Neural cell (in vitro differentiated cells): ENCODE measurements at regions not wholly inside any gene's neighbourhood (a gene's known extent, or its start where the extent isn't known, plus 50 kb on each side); places are given as distances from the start of the nearest gene placed in this dataset.

Experiments
- H2AFZ ChIP-seq: fragments of 200-600, 300-800 bp; sonication (generic), shearing (Covaris generic); 2 replicates; pipeline ENCODE4 v1.6.0; 2014; ENCODE audit warnings: low read depth, mild to moderate bottlenecking, antibody characterized with exemption, low read length, moderate library complexity
- H3F3A ChIP-seq: fragments of 200-600 bp; shearing (Covaris generic); 2 replicates; pipeline ENCODE4 v1.6.1; 2016; ENCODE audit warnings: mild to moderate bottlenecking, moderate library complexity, mixed read lengths, antibody characterized with exemption, low read length; ENCODE audit not compliant: insufficient read depth, poor library complexity, severe bottlenecking
- H3K27ac ChIP-seq: fragments of 200-600, 300-800 bp; sonication (generic), shearing (Covaris generic); 2 replicates; pipeline ENCODE4 v1.5.1; 2014; ENCODE audit warnings: mild to moderate bottlenecking, low read length, moderate library complexity
- H3K27me3 ChIP-seq: fragments of 300-800, 200-600 bp; sonication (generic), shearing (Covaris generic); 2 replicates; pipeline ENCODE4 v1.6.0; 2014; ENCODE audit warnings: mild to moderate bottlenecking, low read depth, low read length, moderate library complexity; ENCODE audit not compliant: insufficient read depth
- H3K36me3 ChIP-seq: fragments of 300-800, 200-600 bp; sonication (generic), shearing (Covaris generic); 2 replicates; pipeline ENCODE4 v1.5.1; 2014; ENCODE audit warnings: mild to moderate bottlenecking, antibody characterized with exemption, low read length, moderate library complexity; ENCODE audit not compliant: insufficient read depth
- H3K4me2 ChIP-seq: fragments of 300-800, 200-600 bp; sonication (generic), shearing (Covaris generic); 2 replicates; pipeline ENCODE4 v1.6.0; 2014; ENCODE audit warnings: mild to moderate bottlenecking, low read length
- H3K4me3 ChIP-seq: fragments of 300-800, 200-600 bp; sonication (generic), shearing (Covaris generic); 2 replicates; pipeline ENCODE4 v1.5.1; 2014; ENCODE audit warnings: mild to moderate bottlenecking, low read length, moderate library complexity
- H3K79me2 ChIP-seq: fragments of 200-600 bp; shearing (Covaris generic); replicated peaks from 2 replicates; pipeline ENCODE4 v1.6.0; 2014; ENCODE audit warnings: mild to moderate bottlenecking, low read length, moderate library complexity; ENCODE audit not compliant: insufficient read depth
- H3K9ac ChIP-seq: fragments of 300-800, 200-600 bp; sonication (generic), shearing (Covaris generic); 2 replicates; pipeline ENCODE4 v1.6.1; 2016; ENCODE audit warnings: mild to moderate bottlenecking, low read length, mixed read lengths
- H3K9me2 ChIP-seq: fragments of 200-600 bp; shearing (Covaris generic); 2 replicates; pipeline ENCODE4 v1.6.1; 2016; ENCODE audit warnings: mild to moderate bottlenecking, low read length, mixed read lengths; ENCODE audit not compliant: insufficient read depth
- H3K9me3 ChIP-seq: fragments of 200-600, 300-800 bp; sonication (generic), shearing (Covaris generic); 2 replicates; pipeline ENCODE4 v1.6.1; 2016; ENCODE audit warnings: mild to moderate bottlenecking, mixed run types, low read length, moderate library complexity, mixed read lengths
- H4K20me1 ChIP-seq: fragments of 200-600 bp; shearing (Covaris generic); 2 replicates; pipeline ENCODE4 v1.6.1; 2016; ENCODE audit warnings: mild to moderate bottlenecking, mixed run types; ENCODE audit not compliant: insufficient read depth
- EP300 ChIP-seq: fragments of 450-650 bp; conservative IDR thresholded peaks from 2 replicates; pipeline ENCODE4 v1.6.1; 2014; ENCODE audit warnings: antibody characterized with exemption, mild to moderate bottlenecking, moderate library complexity; ENCODE audit not compliant: poor library complexity, severe bottlenecking
- EZH2 ChIP-seq: fragments of 200-600, 300-800 bp; shearing (Covaris generic), sonication (generic); IDR thresholded peaks from 2 replicates; pipeline ENCODE4 v1.6.1; 2014; ENCODE audit warnings: antibody characterized with exemption, low read length, borderline replicate concordance, mild to moderate bottlenecking; ENCODE audit not compliant: insufficient read depth, poor library complexity, severe bottlenecking
- MXI1 ChIP-seq: fragments of 450-650 bp; conservative IDR thresholded peaks from 2 replicates; pipeline ENCODE4 v1.6.1; 2014; ENCODE audit warnings: antibody characterized with exemption, mild to moderate bottlenecking; ENCODE audit not compliant: poor library complexity, severe bottlenecking
- POLR2AphosphoS5 ChIP-seq: IDR thresholded peaks from 2 replicates; pipeline ENCODE4 v1.6.1; 2012
- RAD21 ChIP-seq: fragments of 450-650 bp; conservative IDR thresholded peaks from 2 replicates; pipeline ENCODE4 v1.6.1; 2014; ENCODE audit warnings: antibody characterized with exemption, mild to moderate bottlenecking, moderate library complexity
- REST ChIP-seq: IDR thresholded peaks from 2 replicates; pipeline ENCODE4 v1.6.1; 2012; ENCODE audit warnings: borderline replicate concordance
- SMC3 ChIP-seq: fragments of 450-650 bp; conservative IDR thresholded peaks from 2 replicates; pipeline ENCODE4 v1.6.1; 2014; ENCODE audit warnings: antibody characterized with exemption, mild to moderate bottlenecking, moderate library complexity; ENCODE audit not compliant: poor library complexity
- TAF1 ChIP-seq: IDR thresholded peaks from 2 replicates; pipeline ENCODE4 v1.6.1; 2012; ENCODE audit warnings: low read depth
- TF ChIP-seq, protein P1 (sequence below): fragments of 450-650 bp; IDR thresholded peaks from 2 replicates; pipeline ENCODE4 v1.5.1; 2014; ENCODE audit warnings: antibody characterized with exemption, mild to moderate bottlenecking, moderate library complexity; ENCODE audit not compliant: poor library complexity, severe bottlenecking

DNA sequence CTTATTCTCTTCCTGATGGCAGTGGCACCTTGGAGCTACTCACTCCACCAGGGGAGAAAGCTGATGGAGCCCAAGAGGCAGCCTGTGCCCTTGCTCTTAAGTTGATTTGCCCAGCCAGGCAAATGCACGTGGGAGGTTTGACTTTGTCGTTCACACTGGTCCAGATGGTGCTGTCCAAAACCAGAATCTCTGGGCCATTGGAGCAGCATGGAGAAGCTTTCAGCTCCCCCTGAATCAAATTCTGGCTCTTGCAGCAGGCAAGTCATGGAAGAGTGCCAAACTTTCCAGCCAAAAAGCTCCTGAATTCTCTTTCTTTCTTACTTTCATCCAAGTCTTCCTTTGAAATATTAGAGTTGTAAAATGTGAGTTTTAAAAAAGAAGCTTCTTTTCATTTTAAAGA is 970.4 kb downstream of the RPA4 start:
- no peaks in the 10 kb centered on the region for H3K79me2 ChIP-seq
- no peaks in the 10 kb centered on the region for H3K9me3 ChIP-seq
- no peaks in the 10 kb centered on the region for H3K36me3 ChIP-seq
- H4K20me1 ChIP-seq = no peaks in the 10 kb centered on the region
- H2AFZ ChIP-seq = no peak overlapping the region
- H3K27ac ChIP-seq = no peak overlapping the region
- H3K4me3 ChIP-seq = no peak overlapping the region
- H3K4me2 ChIP-seq = no peak overlapping the region
- H3K27me3 ChIP-seq = no peaks in the 10 kb centered on the region
- TF ChIP-seq REST (no peak), MXI1 (no peak), POLR2AphosphoS5 (no peak), SMC3 (no peak), EZH2 (no peak), RAD21 (no peak), EP300 (no peak), TAF1 (no peak)
- TF ChIP-seq, protein P1, sequence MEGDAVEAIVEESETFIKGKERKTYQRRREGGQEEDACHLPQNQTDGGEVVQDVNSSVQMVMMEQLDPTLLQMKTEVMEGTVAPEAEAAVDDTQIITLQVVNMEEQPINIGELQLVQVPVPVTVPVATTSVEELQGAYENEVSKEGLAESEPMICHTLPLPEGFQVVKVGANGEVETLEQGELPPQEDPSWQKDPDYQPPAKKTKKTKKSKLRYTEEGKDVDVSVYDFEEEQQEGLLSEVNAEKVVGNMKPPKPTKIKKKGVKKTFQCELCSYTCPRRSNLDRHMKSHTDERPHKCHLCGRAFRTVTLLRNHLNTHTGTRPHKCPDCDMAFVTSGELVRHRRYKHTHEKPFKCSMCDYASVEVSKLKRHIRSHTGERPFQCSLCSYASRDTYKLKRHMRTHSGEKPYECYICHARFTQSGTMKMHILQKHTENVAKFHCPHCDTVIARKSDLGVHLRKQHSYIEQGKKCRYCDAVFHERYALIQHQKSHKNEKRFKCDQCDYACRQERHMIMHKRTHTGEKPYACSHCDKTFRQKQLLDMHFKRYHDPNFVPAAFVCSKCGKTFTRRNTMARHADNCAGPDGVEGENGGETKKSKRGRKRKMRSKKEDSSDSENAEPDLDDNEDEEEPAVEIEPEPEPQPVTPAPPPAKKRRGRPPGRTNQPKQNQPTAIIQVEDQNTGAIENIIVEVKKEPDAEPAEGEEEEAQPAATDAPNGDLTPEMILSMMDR = no peak
- H3F3A ChIP-seq = no peaks in the 10 kb centered on the region
- H3K9me2 ChIP-seq = no peaks in the 10 kb centered on the region
- no peak overlapping the region for H3K9ac ChIP-seq

DNA sequence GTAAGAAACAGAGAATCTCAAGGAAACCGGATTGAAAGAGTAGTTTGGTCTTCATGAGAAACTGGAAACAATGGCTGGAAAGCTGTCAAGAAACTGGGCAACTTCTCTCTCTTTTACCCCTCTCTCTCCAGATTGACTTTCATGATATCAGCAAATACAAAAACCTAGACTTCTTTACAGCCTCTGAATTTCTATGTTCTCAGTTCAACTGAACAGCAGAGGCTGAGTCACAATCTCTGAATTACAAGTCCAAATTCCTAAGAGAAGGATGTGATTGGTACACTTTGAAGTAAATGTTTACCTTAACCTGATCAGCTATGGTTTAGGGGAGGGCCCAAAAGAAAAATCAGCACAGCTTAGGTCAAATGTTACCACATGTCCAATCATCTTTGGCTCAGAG is 974.9 kb downstream of the RPA4 start:
- H3K9ac ChIP-seq = no peak overlapping the region
- TF ChIP-seq EZH2 (no peak), POLR2AphosphoS5 (no peak), RAD21 (no peak), REST (no peak), TAF1 (no peak), MXI1 (no peak), EP300 (no peak), SMC3 (no peak)
- TF ChIP-seq, protein P1 = no peak
- no peak overlapping the region for H3K4me2 ChIP-seq
- H3F3A ChIP-seq = no peaks in the 10 kb centered on the region
- no peak overlapping the region for H2AFZ ChIP-seq
- no peaks in the 10 kb centered on the region for H3K27me3 ChIP-seq
- H3K9me3 ChIP-seq = no peaks in the 10 kb centered on the region
- H3K79me2 ChIP-seq = no peaks in the 10 kb centered on the region
- H4K20me1 ChIP-seq = no peaks in the 10 kb centered on the region
- H3K9me2 ChIP-seq = no peaks in the 10 kb centered on the region
- no peaks in the 10 kb centered on the region for H3K36me3 ChIP-seq
- no peak overlapping the region for H3K4me3 ChIP-seq
- H3K27ac ChIP-seq = no peak overlapping the region
